Osteocyte (in vitro differentiated cells): ENCODE measurements at regions not wholly inside any gene's neighbourhood (a gene's known extent, or its start where the extent isn't known, plus 50 kb on each side); places are given as distances from the start of the nearest gene placed in this dataset.

ENCODE experiments used
- DNase-seq: peaks from one replicate; pipeline ENCODE4 v3.0.0; 2021; ENCODE audit warnings: mixed read lengths; ENCODE audit not compliant: unreplicated experiment; ENCODE audit errors: extremely low spot score
- H3K27ac Mint-ChIP-seq: one replicate; pipeline ENCODE4 v1.8.0; 2021; ENCODE audit warnings: mild to moderate bottlenecking, mixed read lengths; ENCODE audit not compliant: unreplicated experiment
- H3K27me3 Mint-ChIP-seq: one replicate; pipeline ENCODE4 v1.8.0; 2021; ENCODE audit warnings: mixed read lengths; ENCODE audit not compliant: unreplicated experiment
- H3K36me3 Mint-ChIP-seq: one replicate; pipeline ENCODE4 v1.8.0; 2021; ENCODE audit warnings: mixed read lengths; ENCODE audit not compliant: unreplicated experiment
- H3K4me1 Mint-ChIP-seq: one replicate; pipeline ENCODE4 v1.8.0; 2021; ENCODE audit warnings: mixed read lengths; ENCODE audit not compliant: unreplicated experiment
- H3K4me3 Mint-ChIP-seq: one replicate; pipeline ENCODE4 v1.8.0; 2021; ENCODE audit warnings: mild to moderate bottlenecking, moderate library complexity, mixed read lengths; ENCODE audit not compliant: unreplicated experiment
- H3K9me3 Mint-ChIP-seq: one replicate; pipeline ENCODE4 v1.8.0; 2021; ENCODE audit warnings: mixed read lengths; ENCODE audit not compliant: unreplicated experiment
- CTCF ChIP-seq: fragments of 200-600 bp; sonication (generic); IDR thresholded peaks from 2 replicates; pipeline ENCODE4 v1.5.0; 2021; ENCODE audit warnings: antibody characterized with exemption, mild to moderate bottlenecking, moderate library complexity

- no peak overlapping the region for H3K27ac Mint-ChIP-seq
- no peaks in the 10 kb centered on the region for H3K4me1 Mint-ChIP-seq
- no peak for DNase-seq
- H3K9me3 Mint-ChIP-seq, result peaks cover 12% of the 10 kb centered on the region
- no peaks in the 10 kb centered on the region for H3K36me3 Mint-ChIP-seq
- TF ChIP-seq CTCF, result no peak
- H3K4me3 Mint-ChIP-seq, result no peak overlapping the region
- H3K27me3 Mint-ChIP-seq, result no peaks in the 10 kb centered on the region
Observed at GRCh38 chr22:49599691-49600455, 227.8 kb downstream of the BRD1 start.

GRCh38 chr22:49599039-49599438 is 228.6 kb downstream of the BRD1 start:
- H3K27me3 Mint-ChIP-seq, result no peaks in the 10 kb centered on the region
- no peak overlapping the region for H3K27ac Mint-ChIP-seq
- no peaks in the 10 kb centered on the region for H3K36me3 Mint-ChIP-seq
- no peak for TF ChIP-seq CTCF
- no peak overlapping the region for H3K4me3 Mint-ChIP-seq
- no peak for DNase-seq
- peaks cover 4% of the 10 kb centered on the region for H3K9me3 Mint-ChIP-seq
- H3K4me1 Mint-ChIP-seq, result no peaks in the 10 kb centered on the region

- Mint-ChIP-seq H3K27me3 (no peaks in the 10 kb centered on the region), H3K27ac (no peak overlapping the region), H3K36me3 (no peaks in the 10 kb centered on the region), H3K4me1 (no peaks in the 10 kb centered on the region), H3K9me3 (no peaks in the 10 kb centered on the region), H3K4me3 (no peak overlapping the region)
- TF ChIP-seq CTCF, result no peak
- no peak for DNase-seq
Observed at GRCh38 chr22:49598338-49598737, 229.3 kb downstream of the BRD1 start.

GRCh38 chr22:49597428-49598039 is 230.1 kb downstream of the BRD1 start:
- no peak overlapping the region for H3K4me3 Mint-ChIP-seq
- no peaks in the 10 kb centered on the region for H3K36me3 Mint-ChIP-seq
- no peaks in the 10 kb centered on the region for H3K4me1 Mint-ChIP-seq

More at GRCh38 chr22:49597428-49598039, 230.1 kb downstream of the BRD1 start:
- DNase-seq, result no peak
- no peaks in the 10 kb centered on the region for H3K27me3 Mint-ChIP-seq
- TF ChIP-seq CTCF, result no peak
- H3K27ac Mint-ChIP-seq, result no peak overlapping the region
- no peaks in the 10 kb centered on the region for H3K9me3 Mint-ChIP-seq
